Fibroblast of skin of back (primary cell): ENCODE measurements at regions not wholly inside any gene's neighbourhood (a gene's known extent, or its start where the extent isn't known, plus 50 kb on each side); places are given as distances from the start of the nearest gene placed in this dataset.
A peak's percentile ranks its signal among the peaks of the same experiment; 100 is the strongest.

Experiments
- DNase-seq: peaks from one replicate; pipeline ENCODE4 v3.0.0-alpha.2; 2013

GRCh38 chr11:119520400-119520799 is 97.4 kb upstream of the THY1 start:
- DNase-seq = peak; percentile 19

GRCh38 chr11:119519796-119520195 is 96.8 kb upstream of the THY1 start:
- DNase-seq = no peak

GRCh38 chr11:119518746-119519730 is 96.1 kb upstream of the THY1 start:
- DNase-seq = peak; percentile 46

- no peak for DNase-seq
Measured at GRCh38 chr11:119515771-119516400, 92.9 kb upstream of the THY1 start.

- no peak for DNase-seq
Measured at GRCh38 chr11:119513806-119514170, 90.8 kb upstream of the THY1 start.

GRCh38 chr11:119513131-119513805 is 90.3 kb upstream of the THY1 start:
- DNase-seq = no peak

- DNase-seq = no peak
Measured at GRCh38 chr11:119512369-119512768, 89.4 kb upstream of the THY1 start.

- DNase-seq = no peak
Measured at GRCh38 chr11:119511614-119512306, 88.8 kb upstream of the THY1 start.

GRCh38 chr11:119509969-119510401 is 87.0 kb upstream of the THY1 start:
- peak; percentile 96 for DNase-seq

GRCh38 chr11:119509282-119509841 is 86.4 kb upstream of the THY1 start:
- DNase-seq = peak; percentile 83

- no peak for DNase-seq
Measured at GRCh38 chr11:119506436-119506835, 83.5 kb upstream of the THY1 start.

- no peak for DNase-seq
Measured at GRCh38 chr11:119505861-119506260, 82.9 kb upstream of the THY1 start.

- DNase-seq = no peak
Measured at GRCh38 chr11:119505071-119505470, 82.1 kb upstream of the THY1 start.

GRCh38 chr11:119504371-119504770 is 81.4 kb upstream of the THY1 start:
- no peak for DNase-seq

- DNase-seq = no peak
Measured at GRCh38 chr11:119501777-119502405, 78.9 kb upstream of the THY1 start.

GRCh38 chr11:119497717-119498116 is 74.7 kb upstream of the THY1 start:
- no peak for DNase-seq

GRCh38 chr11:119496997-119497396 is 74.0 kb upstream of the THY1 start:
- no peak for DNase-seq

GRCh38 chr11:119496469-119496868 is 73.5 kb upstream of the THY1 start:
- peak; percentile 81 for DNase-seq

GRCh38 chr11:119493712-119494111 is 70.7 kb upstream of the THY1 start:
- DNase-seq = peak; percentile 41

- peak; percentile 22 for DNase-seq
Measured at GRCh38 chr11:119491753-119492510, 69.0 kb upstream of the THY1 start.
